OCI-LY7 (cell line): ENCODE measurements at regions not wholly inside any gene's neighbourhood (a gene's known extent, or its start where the extent isn't known, plus 50 kb on each side); places are given as distances from the start of the nearest gene placed in this dataset.
"Not testable (repeated sequence)": the region's sequence is repeated elsewhere in the genome, so short reads cannot be mapped to it uniquely, and the experiment has no call there.

Source experiments
- BruUV-seq: library from RNA; stranded (reverse); fragments of 400-500 nt; replicated peaks from 2 replicates; lab custom pipeline; 2021; lab: Mats Ljungman, UMichigan
- CTCF ChIA-PET: fragments of 300-600 bp; sonication (Branson Sonifier 250); formaldehyde crosslinking; loops from one replicate; lab custom pipeline; 2022; ENCODE audit warnings: antibody characterized with exemption; ENCODE audit not compliant: unreplicated experiment; lab: Charles Lee
- POLR2A ChIA-PET: fragments of 300-600 bp; sonication (Branson Sonifier 250); formaldehyde crosslinking; loops from one replicate; lab custom pipeline; 2022; ENCODE audit warnings: antibody characterized with exemption; lab: Charles Lee
- DNase-seq: peaks from one replicate; pipeline ENCODE4 v3.0.0-alpha.2; 2015; ENCODE audit warnings: low spot score
- H2AFZ ChIP-seq: fragments of 200-600 bp; sonication (generic), shearing (Covaris generic); 2 replicates; pipeline ENCODE4 v1.6.1; 2014; ENCODE audit warnings: mild to moderate bottlenecking, antibody characterized with exemption, low read length, moderate library complexity
- H3K27ac ChIP-seq: fragments of 200-600 bp; sonication (generic); 2 replicates; pipeline ENCODE4 v1.5.1; 2014; ENCODE audit warnings: mixed run types, low read depth, mild to moderate bottlenecking, moderate library complexity, low read length, inconsistent platforms; ENCODE audit not compliant: poor library complexity, severe bottlenecking
- H3K36me3 ChIP-seq: fragments of 200-600 bp; sonication (generic); 2 replicates; pipeline ENCODE4 v1.6.1; 2014; ENCODE audit warnings: mild to moderate bottlenecking, antibody characterized with exemption, low read length, moderate library complexity, mixed read lengths; ENCODE audit not compliant: insufficient read depth
- H3K4me1 ChIP-seq: fragments of 200-600 bp; sonication (generic); 2 replicates; pipeline ENCODE4 v1.5.1; 2014; ENCODE audit warnings: mild to moderate bottlenecking, low read length; ENCODE audit not compliant: insufficient read depth, poor library complexity, severe bottlenecking
- H3K4me2 ChIP-seq: fragments of 200-600 bp; sonication (generic); 2 replicates; pipeline ENCODE4 v1.6.1; 2014; ENCODE audit warnings: mild to moderate bottlenecking, low read length
- H3K4me3 ChIP-seq: fragments of 200-600 bp; sonication (generic); 2 replicates; pipeline ENCODE4 v1.5.1; 2014; ENCODE audit warnings: mild to moderate bottlenecking, low read depth, low read length; ENCODE audit not compliant: poor library complexity, severe bottlenecking
- H3K79me2 ChIP-seq: fragments of 200-600 bp; sonication (generic); 2 replicates; pipeline ENCODE4 v1.6.1; 2016; ENCODE audit warnings: low read depth, mild to moderate bottlenecking, low read length, moderate library complexity, mixed read lengths; ENCODE audit not compliant: insufficient read depth
- H3K9me2 ChIP-seq: fragments of 200-600 bp; sonication (generic); 2 replicates; pipeline ENCODE4 v1.6.1; 2016; ENCODE audit warnings: mild to moderate bottlenecking, low read length, mixed read lengths; ENCODE audit not compliant: insufficient read depth
- H3K9me3 ChIP-seq: fragments of 200-600 bp; sonication (generic); 2 replicates; pipeline ENCODE4 v1.6.1; 2014; ENCODE audit warnings: mild to moderate bottlenecking, mixed run types, low read length, mixed read lengths
- H4K20me1 ChIP-seq: fragments of 200-600 bp; sonication (generic); 2 replicates; pipeline ENCODE4 v1.6.1; 2014; ENCODE audit warnings: mild to moderate bottlenecking, antibody characterized with exemption, low read length, moderate library complexity, mixed read lengths; ENCODE audit not compliant: insufficient read depth
- EZH2phosphoT487 ChIP-seq: fragments of 200-600 bp; sonication (generic); IDR thresholded peaks from 2 replicates; pipeline ENCODE4 v1.6.1; 2018; ENCODE audit warnings: low read depth, borderline replicate concordance, mild to moderate bottlenecking, mixed run types, antibody characterized with exemption, low read length, moderate library complexity, mixed read lengths
- intact Hi-C: fragments of 100-400 bp; cut with micrococcal nuclease; formaldehyde crosslinking; loops from one replicate; pipeline ENCODE4 v1.10.0; 2022; ENCODE audit not compliant: unreplicated experiment
- TF ChIP-seq, protein P1 (sequence below): fragments of 200-600 bp; sonication (generic); conservative IDR thresholded peaks from 2 replicates; pipeline ENCODE4 v1.5.1; 2014; ENCODE audit warnings: mild to moderate bottlenecking, antibody characterized with exemption, low read length, moderate library complexity, mixed read lengths

DNA sequence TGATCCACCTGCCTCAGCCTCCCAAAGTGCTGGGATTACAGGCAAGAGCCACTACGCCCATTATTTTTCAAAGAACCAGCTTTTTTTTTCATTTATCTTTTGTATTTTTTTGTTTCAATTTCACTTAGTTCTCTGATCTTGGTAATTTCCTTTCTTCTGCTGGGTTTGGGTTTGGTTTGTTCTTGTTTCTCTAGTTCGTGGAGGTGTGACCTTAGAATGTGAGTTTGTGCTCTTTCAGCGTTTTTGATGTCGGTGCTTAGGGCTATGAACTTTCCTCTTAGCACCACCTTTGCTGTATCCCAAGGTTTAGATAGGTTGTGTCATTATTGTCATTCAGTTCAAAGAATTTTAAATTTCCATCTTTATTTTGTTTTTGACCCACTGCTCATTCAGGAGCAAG lies 86.7 kb upstream of the MSTN start:
- CTCF ChIA-PET, result no interaction called here
- Histone ChIP-seq H4K20me1 (no peaks in the 10 kb centered on the region), H3K4me1 (no peaks in the 10 kb centered on the region), H3K4me3 (no peak overlapping the region), H3K9me2 (no peaks in the 10 kb centered on the region), H3K9me3 (no peaks in the 10 kb centered on the region), H3K79me2 (no peaks in the 10 kb centered on the region), H2AFZ (no peak overlapping the region), H3K36me3 (no peaks in the 10 kb centered on the region), H3K27ac (no peak overlapping the region), H3K4me2 (no peak overlapping the region)
- intact Hi-C loops, result no loop called here
- DNase-seq, result no peak
- BruUV-seq, result no TSS peak
- POLR2A ChIA-PET, result interaction anchor here (0.5 to 0.7 kb wide), 2 partner anchors 291 to 656 kb away, joined by 3 read pairs; no protein-coding TSS in a partner anchor
- TF ChIP-seq, protein P1, sequence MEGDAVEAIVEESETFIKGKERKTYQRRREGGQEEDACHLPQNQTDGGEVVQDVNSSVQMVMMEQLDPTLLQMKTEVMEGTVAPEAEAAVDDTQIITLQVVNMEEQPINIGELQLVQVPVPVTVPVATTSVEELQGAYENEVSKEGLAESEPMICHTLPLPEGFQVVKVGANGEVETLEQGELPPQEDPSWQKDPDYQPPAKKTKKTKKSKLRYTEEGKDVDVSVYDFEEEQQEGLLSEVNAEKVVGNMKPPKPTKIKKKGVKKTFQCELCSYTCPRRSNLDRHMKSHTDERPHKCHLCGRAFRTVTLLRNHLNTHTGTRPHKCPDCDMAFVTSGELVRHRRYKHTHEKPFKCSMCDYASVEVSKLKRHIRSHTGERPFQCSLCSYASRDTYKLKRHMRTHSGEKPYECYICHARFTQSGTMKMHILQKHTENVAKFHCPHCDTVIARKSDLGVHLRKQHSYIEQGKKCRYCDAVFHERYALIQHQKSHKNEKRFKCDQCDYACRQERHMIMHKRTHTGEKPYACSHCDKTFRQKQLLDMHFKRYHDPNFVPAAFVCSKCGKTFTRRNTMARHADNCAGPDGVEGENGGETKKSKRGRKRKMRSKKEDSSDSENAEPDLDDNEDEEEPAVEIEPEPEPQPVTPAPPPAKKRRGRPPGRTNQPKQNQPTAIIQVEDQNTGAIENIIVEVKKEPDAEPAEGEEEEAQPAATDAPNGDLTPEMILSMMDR, result no peak
- no peak for TF ChIP-seq EZH2phosphoT487

DNA sequence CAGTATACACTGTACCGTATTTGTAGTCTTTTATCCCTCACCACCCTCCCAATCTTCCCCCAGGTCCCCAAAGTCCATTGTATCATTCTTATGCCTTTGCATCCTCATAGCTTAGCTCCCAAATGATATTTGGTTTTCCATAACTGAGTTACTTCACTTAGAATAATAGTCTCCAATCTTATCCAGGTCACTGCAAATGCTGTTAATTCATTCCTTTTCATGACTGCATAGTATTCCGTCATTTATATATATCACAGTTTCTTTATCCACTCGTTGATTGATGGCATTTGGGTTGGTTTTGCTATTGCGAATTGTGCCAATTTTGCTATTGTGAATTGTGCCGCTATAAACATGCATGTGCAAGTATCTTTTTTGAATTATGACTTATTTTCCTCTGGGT lies 83.6 kb upstream of the MSTN start:
- H3K4me3 ChIP-seq, DNase-seq, H3K79me2 ChIP-seq, H2AFZ ChIP-seq, H3K4me1 ChIP-seq, H3K4me2 ChIP-seq, intact Hi-C loops, H3K36me3 ChIP-seq, H3K27ac ChIP-seq, H3K9me3 ChIP-seq, H4K20me1 ChIP-seq, H3K9me2 ChIP-seq, BruUV-seq, CTCF ChIA-PET: not testable (repeated sequence)
- POLR2A ChIA-PET, result interaction anchor here (0.6 kb wide), 1 partner anchor 649 kb away, joined by 3 read pairs; no protein-coding TSS in a partner anchor

DNA sequence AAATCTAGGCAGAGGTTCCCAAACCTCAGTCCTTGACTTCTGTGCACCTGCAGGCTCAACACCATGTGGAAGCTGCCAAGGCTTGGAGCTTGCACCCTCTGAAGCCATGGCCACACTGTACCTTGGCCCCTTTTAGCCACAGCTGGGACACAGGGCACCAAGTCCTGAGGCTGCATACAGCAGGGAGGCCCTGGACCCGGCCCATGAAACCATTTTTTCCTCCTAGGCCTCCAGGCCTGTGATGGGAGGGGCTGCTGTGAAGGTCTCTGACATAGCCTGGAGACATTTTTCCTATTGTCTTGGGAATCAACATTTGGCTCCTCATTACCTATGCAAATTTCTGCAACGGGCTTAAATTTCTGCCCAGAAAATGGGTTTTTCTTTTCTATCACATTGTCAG lies 77.9 kb upstream of the MSTN start:
- H3K9me2 ChIP-seq, H3K9me3 ChIP-seq, H3K4me1 ChIP-seq, BruUV-seq, CTCF ChIA-PET, H2AFZ ChIP-seq, intact Hi-C loops, H3K36me3 ChIP-seq, H4K20me1 ChIP-seq, H3K4me2 ChIP-seq, POLR2A ChIA-PET, DNase-seq, H3K79me2 ChIP-seq, H3K4me3 ChIP-seq, H3K27ac ChIP-seq: not testable (repeated sequence)

DNA sequence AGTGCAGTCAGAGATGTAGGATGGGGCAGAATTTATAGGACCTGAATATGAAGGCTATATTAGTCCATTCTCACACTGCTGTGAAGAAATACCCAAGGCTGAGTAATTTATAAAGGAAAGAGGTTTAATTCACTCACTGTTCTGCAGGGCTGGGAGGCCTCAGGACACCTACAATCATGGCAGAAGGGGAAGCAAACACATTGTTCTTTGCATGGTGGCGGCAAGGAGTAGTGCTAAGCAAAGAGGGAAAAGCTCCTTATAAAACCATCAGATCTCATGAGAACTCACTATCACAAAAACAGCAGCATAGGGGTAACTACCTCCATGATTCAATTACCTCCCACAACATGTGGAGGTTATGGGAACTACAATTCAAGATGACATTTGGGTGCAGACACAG lies 76.8 kb upstream of the MSTN start:
- no peaks in the 10 kb centered on the region for H4K20me1 ChIP-seq
- no TSS peak for BruUV-seq
- CTCF ChIA-PET, result no interaction called here
- no peaks in the 10 kb centered on the region for H3K36me3 ChIP-seq
- intact Hi-C loops, result no loop called here
- no peak overlapping the region for H3K27ac ChIP-seq
- POLR2A ChIA-PET, result interaction anchor here (3.1 kb wide), 1 partner anchor 13 kb away, joined by 13 read pairs; no protein-coding TSS in a partner anchor
- no peaks in the 10 kb centered on the region for H3K4me1 ChIP-seq
- H2AFZ ChIP-seq, result no peak overlapping the region
- DNase-seq, result no peak
- no peak for TF ChIP-seq EZH2phosphoT487
- TF ChIP-seq, protein P1, result no peak
- no peaks in the 10 kb centered on the region for H3K79me2 ChIP-seq
- no peak overlapping the region for H3K4me2 ChIP-seq
- no peak overlapping the region for H3K4me3 ChIP-seq
- H3K9me3 ChIP-seq, result no peaks in the 10 kb centered on the region
- H3K9me2 ChIP-seq, result no peaks in the 10 kb centered on the region
